Adipocyte (in vitro differentiated cells): ENCODE measurements at regions not wholly inside any gene's neighbourhood (a gene's known extent, or its start where the extent isn't known, plus 50 kb on each side); places are given as distances from the start of the nearest gene placed in this dataset.
"Not testable (repeated sequence)": the region's sequence is repeated elsewhere in the genome, so short reads cannot be mapped to it uniquely, and the experiment has no call there.

Experiments
- DNase-seq: peaks from one replicate; pipeline ENCODE4 v3.0.0-alpha.2; 2015; ENCODE audit warnings: low read depth
- H3K27me3 ChIP-seq: replicated peaks from 2 replicates; pipeline ENCODE4 v1.7.0; 2013; ENCODE audit warnings: mild to moderate bottlenecking, low read length, moderate library complexity; ENCODE audit not compliant: control insufficient read depth, insufficient read depth
- H3K36me3 ChIP-seq: 2 replicates; pipeline ENCODE4 v1.7.0; 2013; ENCODE audit warnings: low read length, mild to moderate bottlenecking, moderate library complexity; ENCODE audit not compliant: control insufficient read depth, insufficient read depth, severe bottlenecking
- H3K4me1 ChIP-seq: 2 replicates; pipeline ENCODE4 v1.7.0; 2013; ENCODE audit warnings: mild to moderate bottlenecking, low read length, moderate library complexity; ENCODE audit not compliant: control insufficient read depth, insufficient read depth
- H3K4me3 ChIP-seq: 2 replicates; pipeline ENCODE4 v1.7.0; 2013; ENCODE audit warnings: mild to moderate bottlenecking, low read length, moderate library complexity
- H3K9ac ChIP-seq: 2 replicates; pipeline ENCODE4 v1.7.0; 2013; ENCODE audit warnings: mild to moderate bottlenecking, low read length, moderate library complexity
- H3K9me3 ChIP-seq: 2 replicates; pipeline ENCODE4 v1.7.0; 2013; ENCODE audit warnings: mild to moderate bottlenecking, low read length, moderate library complexity; ENCODE audit not compliant: control insufficient read depth

GRCh38 chr10:2887391-2888070, 179.8 kb upstream of the PFKP start:
- no peaks in the 10 kb centered on the region for H3K36me3 ChIP-seq
- no peak overlapping the region for H3K9ac ChIP-seq
- no peak overlapping the region for H3K4me3 ChIP-seq
- DNase-seq: no peak
- H3K4me1 ChIP-seq: peaks cover 5% of the 10 kb centered on the region
- no peaks in the 10 kb centered on the region for H3K9me3 ChIP-seq
- peaks cover 14% of the 10 kb centered on the region for H3K27me3 ChIP-seq

GRCh38 chr10:2886662-2887061, 180.7 kb upstream of the PFKP start:
- H3K4me1 ChIP-seq: peaks cover 9% of the 10 kb centered on the region
- no peaks in the 10 kb centered on the region for H3K9me3 ChIP-seq
- peaks cover 14% of the 10 kb centered on the region for H3K27me3 ChIP-seq
- H3K4me3 ChIP-seq: no peak overlapping the region
- H3K36me3 ChIP-seq: no peaks in the 10 kb centered on the region
- no peak overlapping the region for H3K9ac ChIP-seq
- no peak for DNase-seq

- Histone ChIP-seq H3K36me3 (no peaks in the 10 kb centered on the region), H3K9ac (no peak overlapping the region), H3K4me1 (peaks cover 9% of the 10 kb centered on the region), H3K9me3 (peaks cover 3% of the 10 kb centered on the region), H3K4me3 (no peak overlapping the region), H3K27me3 (peaks cover 23% of the 10 kb centered on the region)
- DNase-seq: no peak
These were observed 181.8 kb upstream of the PFKP start for GRCh38 chr10:2885288-2886278.

- not testable (repeated sequence) for DNase-seq
These were observed 183.3 kb upstream of the PFKP start for GRCh38 chr10:2883983-2884540.

GRCh38 chr10:2883238-2883637, 184.1 kb upstream of the PFKP start:
- H3K36me3 ChIP-seq: no peaks in the 10 kb centered on the region
- peaks cover 9% of the 10 kb centered on the region for H3K4me1 ChIP-seq
- H3K27me3 ChIP-seq: peaks cover 31% of the 10 kb centered on the region
- no peak for DNase-seq
- H3K9me3 ChIP-seq: peaks cover 5% of the 10 kb centered on the region
- H3K9ac ChIP-seq: no peak overlapping the region
- no peak overlapping the region for H3K4me3 ChIP-seq

More at GRCh38 chr10:2883983-2884540, 183.3 kb upstream of the PFKP start:
- H3K9ac ChIP-seq, H3K9me3 ChIP-seq, H3K36me3 ChIP-seq, H3K4me1 ChIP-seq, H3K4me3 ChIP-seq: not testable (repeated sequence)
- H3K27me3 ChIP-seq: peaks cover 31% of the 10 kb centered on the region

GRCh38 chr10:2882628-2883027, 184.7 kb upstream of the PFKP start:
- H3K9ac ChIP-seq: no peak overlapping the region
- H3K4me1 ChIP-seq: peaks cover 9% of the 10 kb centered on the region
- H3K4me3 ChIP-seq: no peak overlapping the region
- no peak for DNase-seq
- H3K27me3 ChIP-seq: peaks cover 31% of the 10 kb centered on the region
- H3K36me3 ChIP-seq: no peaks in the 10 kb centered on the region
- peaks cover 5% of the 10 kb centered on the region for H3K9me3 ChIP-seq

GRCh38 chr10:2881720-2882620, 185.4 kb upstream of the PFKP start:
- no peak overlapping the region for H3K9ac ChIP-seq
- peaks cover 31% of the 10 kb centered on the region for H3K27me3 ChIP-seq
- no peak overlapping the region for H3K4me3 ChIP-seq
- no peak for DNase-seq
- H3K9me3 ChIP-seq: peaks cover 5% of the 10 kb centered on the region
- no peaks in the 10 kb centered on the region for H3K36me3 ChIP-seq
- H3K4me1 ChIP-seq: peaks cover 9% of the 10 kb centered on the region

- DNase-seq: not testable (repeated sequence)
These were observed 187.3 kb upstream of the PFKP start for GRCh38 chr10:2880050-2880449.

GRCh38 chr10:2878818-2879217, 188.5 kb upstream of the PFKP start:
- no peak overlapping the region for H3K9ac ChIP-seq
- DNase-seq: no peak

More at GRCh38 chr10:2880050-2880449, 187.3 kb upstream of the PFKP start:
- not testable (repeated sequence) for H3K4me1 ChIP-seq, H3K9me3 ChIP-seq, H3K9ac ChIP-seq, H3K4me3 ChIP-seq, H3K36me3 ChIP-seq
- H3K27me3 ChIP-seq: peaks cover 25% of the 10 kb centered on the region

GRCh38 chr10:2876032-2876431, 191.3 kb upstream of the PFKP start:
- Histone ChIP-seq H3K4me1 (no peaks in the 10 kb centered on the region), H3K9ac (no peak overlapping the region), H3K4me3 (no peak overlapping the region), H3K36me3 (no peaks in the 10 kb centered on the region), H3K27me3 (peaks cover 16% of the 10 kb centered on the region), H3K9me3 (peaks cover 5% of the 10 kb centered on the region)
- DNase-seq: no peak

More at GRCh38 chr10:2878818-2879217, 188.5 kb upstream of the PFKP start:
- Histone ChIP-seq H3K9me3 (peaks cover 5% of the 10 kb centered on the region), H3K4me3 (no peak overlapping the region), H3K4me1 (peaks cover 9% of the 10 kb centered on the region), H3K36me3 (no peaks in the 10 kb centered on the region), H3K27me3 (peaks cover 19% of the 10 kb centered on the region)
